ENCODE measurements at regions not wholly inside any gene's neighbourhood (a gene's known extent, or its start where the extent isn't known, plus 50 kb on each side); places are given as distances from the start of the nearest gene placed in this dataset.
A peak's percentile ranks its signal among the peaks of the same experiment; 100 is the strongest.

- peaks cover 4 to 23% of the 10 kb centered on the region in 2 donors for H3K4me1 ChIP-seq (ENCODE audit: control insufficient read depth in 2 of 2, insufficient read depth in 1 of 2, low read depth in 1 of 2, low read length in 2 of 2)
- no peak overlapping the region for H3K4ac ChIP-seq (ENCODE audit: low read length)
- no peak overlapping the region for H3K23ac ChIP-seq (ENCODE audit: low read depth, low read length, poor library complexity)
- no peaks in the 10 kb centered on the region for H3K79me1 ChIP-seq (ENCODE audit: low read depth, low read length)
- H2BK120ac ChIP-seq (ENCODE audit: low read depth, low read length): no peak overlapping the region
- no peak for DNase-seq (ENCODE audit: low spot score)
- peak overlapping the region; percentile 46 for H4K91ac ChIP-seq (ENCODE audit: low read depth, low read length, poor library complexity)
- H3K9ac ChIP-seq (ENCODE audit: low read depth, low read length, poor library complexity): peak overlapping the region; percentile 22
- peak overlapping the region; percentile 86 for H3K18ac ChIP-seq (ENCODE audit: low read length)
- peak overlapping the region; percentile 85 for H3K14ac ChIP-seq (ENCODE audit: low read length)
- H2BK15ac ChIP-seq (ENCODE audit: low read length): peak overlapping the region; percentile 25
- peak overlapping the region; percentile 84 for H2AFZ ChIP-seq (ENCODE audit: low read length)
- H3K4me3 ChIP-seq (ENCODE audit: low read length in 2 of 2): no peak overlapping the region
- no peak overlapping the region for H3K27ac ChIP-seq (replicated peaks; ENCODE audit: low read length)
- H3K9me3 ChIP-seq (replicated peaks in 1 of 2; ENCODE audit: control insufficient read depth in 2 of 2, insufficient read depth in 1 of 2, low read depth in 1 of 2, low read length in 2 of 2): no peaks in the 10 kb centered on the region
- H4K8ac ChIP-seq (ENCODE audit: low read depth, low read length): no peak overlapping the region
- no peak overlapping the region for H2BK5ac ChIP-seq (ENCODE audit: low read length)
- peak overlapping the region; percentile 80 for H2AK5ac ChIP-seq (ENCODE audit: low read depth, low read length)
- H3K36me3 ChIP-seq (replicated peaks in 1 of 2; ENCODE audit: control insufficient read depth in 2 of 2, insufficient read depth in 2 of 2, low read length in 2 of 2): no peaks in the 10 kb centered on the region
- H2BK12ac ChIP-seq (ENCODE audit: low read length): no peak overlapping the region
- WGBS, 2 donors (ENCODE audit: extremely low coverage in 2 of 2, insufficient read length in 2 of 2, insufficient replicate concordance in 1 of 2): no CpG with 5 or more reads among the region's 6 CpGs
- H3K4me2 ChIP-seq (ENCODE audit: insufficient read depth, low read length, poor library complexity, severe bottlenecking): no peak overlapping the region
- peaks cover 0 to 6% (median 0%) of the 10 kb centered on the region in 3 experiments for H3K27me3 ChIP-seq (ENCODE audit: control insufficient read depth in 3 of 3, insufficient read depth in 3 of 3, low read depth in 1 of 3, low read length in 3 of 3)
Observed at GRCh38 chr20:23255716-23256385, 94.7 kb upstream of the NXT1 start.

DNA sequence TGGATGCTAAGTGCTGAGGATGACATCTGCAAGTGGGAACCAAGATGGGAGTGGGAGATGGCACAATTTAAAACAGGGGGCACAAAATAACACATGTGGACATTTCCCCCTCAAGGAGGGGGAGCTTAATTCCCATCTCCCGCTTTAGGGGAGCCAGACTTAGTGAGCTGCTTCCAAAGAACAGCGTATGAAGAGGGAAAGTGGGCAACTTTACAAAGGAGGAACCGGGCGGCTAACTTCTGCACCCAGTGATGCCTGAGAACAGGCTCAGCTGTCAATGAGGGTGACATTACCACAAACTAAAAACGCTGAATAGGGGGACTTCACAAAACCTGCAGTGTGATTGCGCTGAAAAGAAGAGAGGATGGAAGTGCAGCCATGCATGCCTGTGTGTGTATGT, 95.5 kb upstream of the NXT1 start:
- Histone ChIP-seq H3K4me2 (ENCODE audit: insufficient read depth, low read length, poor library complexity, severe bottlenecking) (no peak overlapping the region), H2BK5ac (ENCODE audit: low read length) (no peak overlapping the region), H3K23ac (ENCODE audit: low read depth, low read length, poor library complexity) (no peak overlapping the region), H2BK15ac (ENCODE audit: low read length) (no peak overlapping the region), H2BK120ac (ENCODE audit: low read depth, low read length) (no peak overlapping the region), H3K18ac (ENCODE audit: low read length) (no peak overlapping the region), H3K79me1 (ENCODE audit: low read depth, low read length) (no peaks in the 10 kb centered on the region), H3K9ac (ENCODE audit: low read depth, low read length, poor library complexity) (no peak overlapping the region), H3K4me1 (ENCODE audit: control insufficient read depth in 2 of 2, insufficient read depth in 1 of 2, low read depth in 1 of 2, low read length in 2 of 2) (peaks cover 4 to 23% of the 10 kb centered on the region in 2 donors), H3K27me3 (ENCODE audit: control insufficient read depth in 3 of 3, insufficient read depth in 3 of 3, low read depth in 1 of 3, low read length in 3 of 3) (peaks cover 0 to 6% (median 0%) of the 10 kb centered on the region in 3 experiments), H3K36me3 (replicated peaks in 1 of 2; ENCODE audit: control insufficient read depth in 2 of 2, insufficient read depth in 2 of 2, low read length in 2 of 2) (no peaks in the 10 kb centered on the region), H4K8ac (ENCODE audit: low read depth, low read length) (no peak overlapping the region), H3K4me3 (ENCODE audit: low read length in 2 of 2) (no peak overlapping the region), H3K27ac (replicated peaks; ENCODE audit: low read length) (no peak overlapping the region), H3K4ac (ENCODE audit: low read length) (no peak overlapping the region), H3K14ac (ENCODE audit: low read length) (no peak overlapping the region), H3K9me3 (replicated peaks in 1 of 2; ENCODE audit: control insufficient read depth in 2 of 2, insufficient read depth in 1 of 2, low read depth in 1 of 2, low read length in 2 of 2) (no peaks in the 10 kb centered on the region), H2AK5ac (ENCODE audit: low read depth, low read length) (no peak overlapping the region), H4K91ac (ENCODE audit: low read depth, low read length, poor library complexity) (no peak overlapping the region), H2AFZ (ENCODE audit: low read length) (peak overlapping the region; percentile 84), H2BK12ac (ENCODE audit: low read length) (peak overlapping the region; percentile 63)
- WGBS, 2 donors (ENCODE audit: extremely low coverage in 2 of 2, insufficient read length in 2 of 2, insufficient replicate concordance in 1 of 2): no CpG with 5 or more reads among the region's 6 CpGs
- DNase-seq (ENCODE audit: low spot score): no peak

GRCh38 chr20:23254505-23254904, 96.1 kb upstream of the NXT1 start:
- Histone ChIP-seq H4K8ac (ENCODE audit: low read depth, low read length) (no peak overlapping the region), H3K18ac (ENCODE audit: low read length) (no peak overlapping the region), H3K9me3 (replicated peaks in 1 of 2; ENCODE audit: control insufficient read depth in 2 of 2, insufficient read depth in 1 of 2, low read depth in 1 of 2, low read length in 2 of 2) (no peaks in the 10 kb centered on the region), H2AFZ (ENCODE audit: low read length) (no peak overlapping the region), H2AK5ac (ENCODE audit: low read depth, low read length) (no peak overlapping the region), H2BK120ac (ENCODE audit: low read depth, low read length) (no peak overlapping the region), H3K79me1 (ENCODE audit: low read depth, low read length) (no peaks in the 10 kb centered on the region), H3K23ac (ENCODE audit: low read depth, low read length, poor library complexity) (no peak overlapping the region), H4K91ac (ENCODE audit: low read depth, low read length, poor library complexity) (no peak overlapping the region), H3K9ac (ENCODE audit: low read depth, low read length, poor library complexity) (no peak overlapping the region), H2BK5ac (ENCODE audit: low read length) (no peak overlapping the region), H3K36me3 (replicated peaks in 1 of 2; ENCODE audit: control insufficient read depth in 2 of 2, insufficient read depth in 2 of 2, low read length in 2 of 2) (no peaks in the 10 kb centered on the region), H2BK15ac (ENCODE audit: low read length) (no peak overlapping the region), H3K27me3 (ENCODE audit: control insufficient read depth in 3 of 3, insufficient read depth in 3 of 3, low read depth in 1 of 3, low read length in 3 of 3) (peaks cover 0 to 6% (median 0%) of the 10 kb centered on the region in 3 experiments), H3K4me1 (ENCODE audit: control insufficient read depth in 2 of 2, insufficient read depth in 1 of 2, low read depth in 1 of 2, low read length in 2 of 2) (peaks cover 4 to 23% of the 10 kb centered on the region in 2 donors), H2BK12ac (ENCODE audit: low read length) (no peak overlapping the region), H3K4me2 (ENCODE audit: insufficient read depth, low read length, poor library complexity, severe bottlenecking) (no peak overlapping the region), H3K4me3 (ENCODE audit: low read length in 2 of 2) (no peak overlapping the region), H3K4ac (ENCODE audit: low read length) (no peak overlapping the region), H3K14ac (ENCODE audit: low read length) (no peak overlapping the region), H3K27ac (replicated peaks; ENCODE audit: low read length) (no peak overlapping the region)
- no CpG with 5 or more reads among the region's 2 CpGs for WGBS, 2 donors (ENCODE audit: extremely low coverage in 2 of 2, insufficient read length in 2 of 2, insufficient replicate concordance in 1 of 2)
- no peak for DNase-seq (ENCODE audit: low spot score)

DNA sequence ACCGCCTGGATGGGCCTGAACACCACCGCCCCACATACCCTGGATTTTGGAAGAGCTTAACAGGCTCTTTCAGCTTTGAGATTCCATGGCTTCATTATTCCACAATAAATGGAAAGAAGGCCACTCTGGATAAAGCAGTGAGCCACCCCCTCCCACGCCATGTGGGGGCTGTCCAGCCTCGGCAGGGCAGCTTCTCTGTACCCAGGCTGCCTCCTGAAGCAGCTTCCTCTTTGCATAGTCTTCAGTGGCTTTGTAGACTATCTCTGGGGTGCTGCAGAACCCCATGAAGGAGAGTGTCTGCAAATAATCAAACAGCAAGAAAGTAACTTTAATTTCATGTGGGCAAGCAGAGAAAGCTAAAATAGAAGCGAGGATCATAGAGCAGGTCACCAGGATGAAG, 96.6 kb upstream of the NXT1 start:
- no peak overlapping the region for H3K4me3 ChIP-seq (ENCODE audit: low read length in 2 of 2)
- no peaks in the 10 kb centered on the region for H3K36me3 ChIP-seq (replicated peaks in 1 of 2; ENCODE audit: control insufficient read depth in 2 of 2, insufficient read depth in 2 of 2, low read length in 2 of 2)
- peaks cover 0 to 6% (median 0%) of the 10 kb centered on the region in 3 experiments for H3K27me3 ChIP-seq (ENCODE audit: control insufficient read depth in 3 of 3, insufficient read depth in 3 of 3, low read depth in 1 of 3, low read length in 3 of 3)
- no peak overlapping the region for H2BK5ac ChIP-seq (ENCODE audit: low read length)
- no peaks in the 10 kb centered on the region for H3K79me1 ChIP-seq (ENCODE audit: low read depth, low read length)
- H3K14ac ChIP-seq (ENCODE audit: low read length): no peak overlapping the region
- H2AFZ ChIP-seq (ENCODE audit: low read length): no peak overlapping the region
- H3K9ac ChIP-seq (ENCODE audit: low read depth, low read length, poor library complexity): no peak overlapping the region
- WGBS, 2 donors (ENCODE audit: extremely low coverage in 2 of 2, insufficient read length in 2 of 2, insufficient replicate concordance in 1 of 2): no CpG with 5 or more reads among the region's 5 CpGs
- no peak overlapping the region for H4K91ac ChIP-seq (ENCODE audit: low read depth, low read length, poor library complexity)
- H2AK5ac ChIP-seq (ENCODE audit: low read depth, low read length): no peak overlapping the region
- no peak overlapping the region for H4K8ac ChIP-seq (ENCODE audit: low read depth, low read length)
- no peak overlapping the region for H2BK120ac ChIP-seq (ENCODE audit: low read depth, low read length)
- H3K4me2 ChIP-seq (ENCODE audit: insufficient read depth, low read length, poor library complexity, severe bottlenecking): no peak overlapping the region
- no peak overlapping the region for H3K27ac ChIP-seq (replicated peaks; ENCODE audit: low read length)
- peaks cover 4 to 23% of the 10 kb centered on the region in 2 donors for H3K4me1 ChIP-seq (ENCODE audit: control insufficient read depth in 2 of 2, insufficient read depth in 1 of 2, low read depth in 1 of 2, low read length in 2 of 2)
- no peaks in the 10 kb centered on the region for H3K9me3 ChIP-seq (replicated peaks in 1 of 2; ENCODE audit: control insufficient read depth in 2 of 2, insufficient read depth in 1 of 2, low read depth in 1 of 2, low read length in 2 of 2)
- H3K18ac ChIP-seq (ENCODE audit: low read length): no peak overlapping the region
- no peak for DNase-seq (ENCODE audit: low spot score)
- H2BK12ac ChIP-seq (ENCODE audit: low read length): no peak overlapping the region
- H2BK15ac ChIP-seq (ENCODE audit: low read length): no peak overlapping the region
- H3K23ac ChIP-seq (ENCODE audit: low read depth, low read length, poor library complexity): no peak overlapping the region
- no peak overlapping the region for H3K4ac ChIP-seq (ENCODE audit: low read length)

Measured in neuronal stem cell (in vitro differentiated cells).